ENCODE measurements at regions not wholly inside any gene's neighbourhood (a gene's known extent, or its start where the extent isn't known, plus 50 kb on each side); places are given as distances from the start of the nearest gene placed in this dataset.

DNA sequence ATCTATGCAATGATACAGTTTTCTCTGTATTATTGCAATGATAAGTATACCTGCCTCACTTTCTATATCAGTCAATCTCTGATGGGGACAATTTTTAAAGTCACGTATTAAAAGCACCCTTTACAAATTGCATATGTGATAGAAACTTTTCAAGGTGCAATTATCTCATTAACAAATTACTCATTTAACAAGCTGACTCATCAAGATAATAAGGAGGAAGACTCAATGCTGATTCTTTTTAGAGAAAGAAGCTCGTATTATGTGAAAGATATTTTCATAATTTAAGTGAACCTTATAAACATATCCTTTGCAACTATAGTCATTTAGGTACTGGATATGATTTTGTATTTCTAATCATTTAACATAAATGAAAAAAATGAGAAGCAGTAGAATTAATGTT, 1080.9 kb upstream of the TENM3 start:
- TF ChIP-seq SMC3 (IDR thresholded peaks at IDR 0.05; ENCODE audit: low read depth, low read length) (no peak), POLR2A (IDR thresholded peaks at IDR 0.05; ENCODE audit: low read depth, low read length) (no peak), MAZ (IDR thresholded peaks at IDR 0.05; ENCODE audit: borderline replicate concordance, low read depth, low read length) (no peak), ELK1 (IDR thresholded peaks at IDR 0.05; ENCODE audit: borderline replicate concordance, low read depth, low read length) (no peak), USF2 (IDR thresholded peaks at IDR 0.05; ENCODE audit: low read depth, low read length) (no peak), RAD21 (IDR thresholded peaks at IDR 0.05; ENCODE audit: low read length) (no peak), RFX5 (IDR thresholded peaks at IDR 0.05; ENCODE audit: low read depth, low read length) (no peak), RCOR1 (IDR thresholded peaks at IDR 0.05; ENCODE audit: insufficient replicate concordance, low read length) (no peak), MAFK (IDR thresholded peaks at IDR 0.05; ENCODE audit: low read depth, low read length) (peak; percentile 37; the same call in 1 of the 2 replicates), FOS (IDR thresholded peaks at IDR 0.05; ENCODE audit: low read depth, low read length) (no peak), CEBPB (IDR thresholded peaks at IDR 0.05; ENCODE audit: low read depth, low read length) (no peak), MXI1 (IDR thresholded peaks at IDR 0.05; ENCODE audit: borderline replicate concordance, low read depth, low read length) (no peak), NFE2L2 (IDR thresholded peaks at IDR 0.05; ENCODE audit: low read depth, low read length) (no peak)
- TF ChIP-seq, protein P1, sequence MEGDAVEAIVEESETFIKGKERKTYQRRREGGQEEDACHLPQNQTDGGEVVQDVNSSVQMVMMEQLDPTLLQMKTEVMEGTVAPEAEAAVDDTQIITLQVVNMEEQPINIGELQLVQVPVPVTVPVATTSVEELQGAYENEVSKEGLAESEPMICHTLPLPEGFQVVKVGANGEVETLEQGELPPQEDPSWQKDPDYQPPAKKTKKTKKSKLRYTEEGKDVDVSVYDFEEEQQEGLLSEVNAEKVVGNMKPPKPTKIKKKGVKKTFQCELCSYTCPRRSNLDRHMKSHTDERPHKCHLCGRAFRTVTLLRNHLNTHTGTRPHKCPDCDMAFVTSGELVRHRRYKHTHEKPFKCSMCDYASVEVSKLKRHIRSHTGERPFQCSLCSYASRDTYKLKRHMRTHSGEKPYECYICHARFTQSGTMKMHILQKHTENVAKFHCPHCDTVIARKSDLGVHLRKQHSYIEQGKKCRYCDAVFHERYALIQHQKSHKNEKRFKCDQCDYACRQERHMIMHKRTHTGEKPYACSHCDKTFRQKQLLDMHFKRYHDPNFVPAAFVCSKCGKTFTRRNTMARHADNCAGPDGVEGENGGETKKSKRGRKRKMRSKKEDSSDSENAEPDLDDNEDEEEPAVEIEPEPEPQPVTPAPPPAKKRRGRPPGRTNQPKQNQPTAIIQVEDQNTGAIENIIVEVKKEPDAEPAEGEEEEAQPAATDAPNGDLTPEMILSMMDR (conservative IDR thresholded peaks at IDR 0.05; ENCODE audit: low read depth, low read length) = no peak

All from IMR-90 (cell line).